Mesodermal cell (in vitro differentiated cells): ENCODE measurements at regions not wholly inside any gene's neighbourhood (a gene's known extent, or its start where the extent isn't known, plus 50 kb on each side); places are given as distances from the start of the nearest gene placed in this dataset.
"Not testable (repeated sequence)": the region's sequence is repeated elsewhere in the genome, so short reads cannot be mapped to it uniquely, and the experiment has no call there.

Experiments used
- H3K27ac ChIP-seq: 2 replicates; pipeline ENCODE4 v1.7.0; 2013; ENCODE audit warnings: mild to moderate bottlenecking, low read depth, low read length, moderate library complexity; ENCODE audit not compliant: severe bottlenecking
- H3K36me3 ChIP-seq: 2 replicates; pipeline ENCODE4 v1.7.1; 2013; ENCODE audit warnings: mild to moderate bottlenecking, low read length, moderate library complexity; ENCODE audit not compliant: control insufficient read depth, insufficient read depth
- H3K4me1 ChIP-seq: one replicate; pipeline ENCODE4 v1.7.1; 2013; ENCODE audit warnings: mild to moderate bottlenecking, low read length; ENCODE audit not compliant: insufficient read depth, control insufficient read depth, poor library complexity, severe bottlenecking
- H3K4me3 ChIP-seq: 2 replicates; pipeline ENCODE4 v1.7.0; 2013; ENCODE audit warnings: low read length, control low read depth, mild to moderate bottlenecking; ENCODE audit not compliant: insufficient read depth, poor library complexity, severe bottlenecking; ENCODE audit errors: extremely low read depth
- H3K9me3 ChIP-seq: 2 replicates; pipeline ENCODE4 v1.7.1; 2013; ENCODE audit warnings: mild to moderate bottlenecking, low read length, moderate library complexity; ENCODE audit not compliant: control insufficient read depth
- WGBS, 2 experiments: methylation state at CpG; one replicate each; pipeline ENCODE4 v1.1.5; 2013; ENCODE audit warnings: missing lambda C conversion rate in 2 of 2; ENCODE audit not compliant: insufficient coverage in 2 of 2; 5-methylcytosine and 5-hydroxymethylcytosine counted together

GRCh38 chr2:236459393-236459792 is 110.2 kb upstream of the ACKR3 start:
- WGBS, 2 experiments = 100% methylated on average over 1 of the region's 18 CpGs; no CpG with 5 or more reads in 1 of the 2 experiments
- H3K9me3 ChIP-seq = peaks cover 4% of the 10 kb centered on the region

GRCh38 chr2:236464140-236464539 is 105.5 kb upstream of the ACKR3 start:
- Histone ChIP-seq H3K4me3 (no peak overlapping the region), H3K36me3 (no peaks in the 10 kb centered on the region), H3K4me1 (no peaks in the 10 kb centered on the region), H3K27ac (no peak overlapping the region), H3K9me3 (peaks cover 13% of the 10 kb centered on the region)
- WGBS, 2 experiments = 100% methylated on average over 1 of the region's 1 CpG; no CpG with 5 or more reads in 1 of the 2 experiments

More at GRCh38 chr2:236459393-236459792, 110.2 kb upstream of the ACKR3 start:
- Histone ChIP-seq H3K27ac (no peak overlapping the region), H3K4me3 (no peak overlapping the region), H3K36me3 (no peaks in the 10 kb centered on the region), H3K4me1 (no peaks in the 10 kb centered on the region)

- WGBS, 2 experiments = 92 to 94% methylated on average over 3 to 7 of the region's 9 CpGs
- Histone ChIP-seq H3K4me3 (no peak overlapping the region), H3K27ac (no peak overlapping the region), H3K9me3 (no peaks in the 10 kb centered on the region), H3K4me1 (no peaks in the 10 kb centered on the region), H3K36me3 (no peaks in the 10 kb centered on the region)
Observed at GRCh38 chr2:236472720-236473495, 96.7 kb upstream of the ACKR3 start.

- no peak overlapping the region for H3K4me3 ChIP-seq
- H3K4me1 ChIP-seq = no peaks in the 10 kb centered on the region
- WGBS, 2 experiments = no CpG with 5 or more reads among the region's 1 CpG
- no peak overlapping the region for H3K27ac ChIP-seq
- H3K9me3 ChIP-seq = no peaks in the 10 kb centered on the region
- H3K36me3 ChIP-seq = no peaks in the 10 kb centered on the region
Observed at GRCh38 chr2:236473691-236474090, 95.9 kb upstream of the ACKR3 start.

GRCh38 chr2:236479814-236480213 is 89.8 kb upstream of the ACKR3 start:
- no peak overlapping the region for H3K27ac ChIP-seq
- H3K9me3 ChIP-seq = no peaks in the 10 kb centered on the region
- H3K36me3 ChIP-seq = no peaks in the 10 kb centered on the region
- H3K4me1 ChIP-seq = no peaks in the 10 kb centered on the region
- no CpG with 5 or more reads among the region's 1 CpG for whole genome bisulfite sequencing, 2 experiments
- H3K4me3 ChIP-seq = no peak overlapping the region

GRCh38 chr2:236483102-236483501 is 86.5 kb upstream of the ACKR3 start:
- 100% methylated on average over 1 of the region's 1 CpG; no CpG with 5 or more reads in 1 of the 2 experiments for WGBS, 2 experiments
- no peak overlapping the region for H3K27ac ChIP-seq
- H3K4me1 ChIP-seq = no peaks in the 10 kb centered on the region

GRCh38 chr2:236485519-236485918 is 84.1 kb upstream of the ACKR3 start:
- Histone ChIP-seq H3K4me1 (no peaks in the 10 kb centered on the region), H3K9me3 (no peaks in the 10 kb centered on the region), H3K4me3 (no peak overlapping the region), H3K27ac (no peak overlapping the region), H3K36me3 (no peaks in the 10 kb centered on the region)
- 49% methylated on average over 2 of the region's 2 CpGs; no CpG with 5 or more reads in 1 of the 2 experiments for WGBS, 2 experiments

More at GRCh38 chr2:236483102-236483501, 86.5 kb upstream of the ACKR3 start:
- no peaks in the 10 kb centered on the region for H3K9me3 ChIP-seq
- no peaks in the 10 kb centered on the region for H3K36me3 ChIP-seq
- H3K4me3 ChIP-seq = no peak overlapping the region

GRCh38 chr2:236489083-236489482 is 80.5 kb upstream of the ACKR3 start:
- not testable (repeated sequence) for H3K27ac ChIP-seq, H3K9me3 ChIP-seq, H3K4me3 ChIP-seq, H3K4me1 ChIP-seq, H3K36me3 ChIP-seq
- WGBS, 2 experiments = 74 to 88% methylated on average over 2 to 3 of the region's 5 CpGs

GRCh38 chr2:236489895-236490404 is 79.7 kb upstream of the ACKR3 start:
- Histone ChIP-seq H3K9me3 (no peaks in the 10 kb centered on the region), H3K27ac (no peak overlapping the region), H3K4me3 (no peak overlapping the region), H3K36me3 (no peaks in the 10 kb centered on the region), H3K4me1 (no peaks in the 10 kb centered on the region)
- 100% methylated on average over 1 of the region's 3 CpGs for WGBS, 2 experiments

GRCh38 chr2:236496340-236496739 is 73.3 kb upstream of the ACKR3 start:
- Histone ChIP-seq H3K4me3 (no peak overlapping the region), H3K4me1 (no peaks in the 10 kb centered on the region), H3K36me3 (no peaks in the 10 kb centered on the region), H3K9me3 (no peaks in the 10 kb centered on the region), H3K27ac (no peak overlapping the region)
- WGBS, 2 experiments = 74 to 80% methylated on average over 8 of the region's 9 CpGs

- Histone ChIP-seq H3K36me3 (no peaks in the 10 kb centered on the region), H3K9me3 (no peaks in the 10 kb centered on the region), H3K27ac (no peak overlapping the region), H3K4me1 (no peaks in the 10 kb centered on the region), H3K4me3 (no peak overlapping the region)
- 96 to 100% methylated on average over 3 to 5 of the region's 7 CpGs for WGBS, 2 experiments
Observed at GRCh38 chr2:236498369-236498768, 71.3 kb upstream of the ACKR3 start.
